ENCODE measurements at regions not wholly inside any gene's neighbourhood (a gene's known extent, or its start where the extent isn't known, plus 50 kb on each side); places are given as distances from the start of the nearest gene placed in this dataset.

DNA sequence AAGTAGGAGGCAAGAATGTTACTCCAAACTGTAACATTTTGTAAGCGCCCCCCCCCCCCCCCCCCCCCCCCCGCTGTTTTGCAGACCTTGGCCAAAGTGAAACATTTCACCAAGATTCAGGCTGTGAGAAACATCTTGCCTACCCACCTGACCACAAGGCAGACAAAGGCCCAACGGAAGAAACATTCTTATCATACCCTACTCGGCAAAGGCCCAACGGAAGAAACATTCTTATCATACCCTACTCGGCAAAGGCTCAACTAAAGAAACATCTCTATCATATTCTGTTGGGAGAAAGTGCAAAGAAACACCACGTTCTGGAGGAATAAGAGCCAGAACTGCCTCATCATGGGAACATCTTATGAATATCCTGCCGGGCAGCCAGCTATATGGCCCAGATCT, 117.1 kb downstream of the JRKL start:
- no peaks in the 10 kb centered on the region for H3K36me3 Mint-ChIP-seq (ENCODE audit: low read depth)
- Histone ChIP-seq H3F3A (replicated peaks; ENCODE audit: low read depth) (no peaks in the 10 kb centered on the region), H3K9me2 (ENCODE audit: insufficient read depth) (0 out of 2 replicates have a peak, but pooled peaks cover 5% of the 10 kb centered on the region), H3K36me3 (ENCODE audit: insufficient read depth) (no peaks in the 10 kb centered on the region), H3K4me2 (no peak overlapping the region), H3K27ac (ENCODE audit: low read depth) (no peak overlapping the region), H4K20me1 (replicated peaks; ENCODE audit: insufficient read depth) (no peaks in the 10 kb centered on the region), H3K4me1 (ENCODE audit: insufficient read depth) (no peaks in the 10 kb centered on the region), H2AFZ (peak overlapping the region; percentile 56; the same call in 1 of the 2 replicates), H3K27me3 (ENCODE audit: insufficient read depth) (no peaks in the 10 kb centered on the region), H3K4me3 (no peak overlapping the region), H3K79me2 (replicated peaks; ENCODE audit: insufficient read depth) (no peaks in the 10 kb centered on the region)
- H3K4me3 Mint-ChIP-seq: no peak overlapping the region
- ATAC-seq: no peak
- peak; percentile 30 for DNase-seq (ENCODE audit: low spot score)
- H3K4me1 Mint-ChIP-seq: no peaks in the 10 kb centered on the region
- H3K27me3 Mint-ChIP-seq (ENCODE audit: insufficient read depth, low read depth, poor library complexity): no peaks in the 10 kb centered on the region
- H3K9me3 Mint-ChIP-seq: no peaks in the 10 kb centered on the region
- H3K27ac Mint-ChIP-seq: no peak overlapping the region
- TF ChIP-seq CREB1 (CRISPR knock-in tag; IDR thresholded peaks at IDR 0.05; ENCODE audit: low read depth) (no peak), ZNF114 (CRISPR knock-in tag; IDR thresholded peaks at IDR 0.05) (no peak), EZH2 (IDR thresholded peaks at IDR 0.05; ENCODE audit: low read depth, unreplicated experiment) (no peak), STAT1 (IDR thresholded peaks at IDR 0.05; ENCODE audit: unreplicated experiment) (no peak), JUNB (IDR thresholded peaks at IDR 0.05; ENCODE audit: unreplicated experiment) (no peak)
- TF ChIP-seq, protein P1, sequence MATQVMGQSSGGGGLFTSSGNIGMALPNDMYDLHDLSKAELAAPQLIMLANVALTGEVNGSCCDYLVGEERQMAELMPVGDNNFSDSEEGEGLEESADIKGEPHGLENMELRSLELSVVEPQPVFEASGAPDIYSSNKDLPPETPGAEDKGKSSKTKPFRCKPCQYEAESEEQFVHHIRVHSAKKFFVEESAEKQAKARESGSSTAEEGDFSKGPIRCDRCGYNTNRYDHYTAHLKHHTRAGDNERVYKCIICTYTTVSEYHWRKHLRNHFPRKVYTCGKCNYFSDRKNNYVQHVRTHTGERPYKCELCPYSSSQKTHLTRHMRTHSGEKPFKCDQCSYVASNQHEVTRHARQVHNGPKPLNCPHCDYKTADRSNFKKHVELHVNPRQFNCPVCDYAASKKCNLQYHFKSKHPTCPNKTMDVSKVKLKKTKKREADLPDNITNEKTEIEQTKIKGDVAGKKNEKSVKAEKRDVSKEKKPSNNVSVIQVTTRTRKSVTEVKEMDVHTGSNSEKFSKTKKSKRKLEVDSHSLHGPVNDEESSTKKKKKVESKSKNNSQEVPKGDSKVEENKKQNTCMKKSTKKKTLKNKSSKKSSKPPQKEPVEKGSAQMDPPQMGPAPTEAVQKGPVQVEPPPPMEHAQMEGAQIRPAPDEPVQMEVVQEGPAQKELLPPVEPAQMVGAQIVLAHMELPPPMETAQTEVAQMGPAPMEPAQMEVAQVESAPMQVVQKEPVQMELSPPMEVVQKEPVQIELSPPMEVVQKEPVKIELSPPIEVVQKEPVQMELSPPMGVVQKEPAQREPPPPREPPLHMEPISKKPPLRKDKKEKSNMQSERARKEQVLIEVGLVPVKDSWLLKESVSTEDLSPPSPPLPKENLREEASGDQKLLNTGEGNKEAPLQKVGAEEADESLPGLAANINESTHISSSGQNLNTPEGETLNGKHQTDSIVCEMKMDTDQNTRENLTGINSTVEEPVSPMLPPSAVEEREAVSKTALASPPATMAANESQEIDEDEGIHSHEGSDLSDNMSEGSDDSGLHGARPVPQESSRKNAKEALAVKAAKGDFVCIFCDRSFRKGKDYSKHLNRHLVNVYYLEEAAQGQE (IDR thresholded peaks at IDR 0.05; ENCODE audit: unreplicated experiment): no peak
- TF ChIP-seq, protein P2, sequence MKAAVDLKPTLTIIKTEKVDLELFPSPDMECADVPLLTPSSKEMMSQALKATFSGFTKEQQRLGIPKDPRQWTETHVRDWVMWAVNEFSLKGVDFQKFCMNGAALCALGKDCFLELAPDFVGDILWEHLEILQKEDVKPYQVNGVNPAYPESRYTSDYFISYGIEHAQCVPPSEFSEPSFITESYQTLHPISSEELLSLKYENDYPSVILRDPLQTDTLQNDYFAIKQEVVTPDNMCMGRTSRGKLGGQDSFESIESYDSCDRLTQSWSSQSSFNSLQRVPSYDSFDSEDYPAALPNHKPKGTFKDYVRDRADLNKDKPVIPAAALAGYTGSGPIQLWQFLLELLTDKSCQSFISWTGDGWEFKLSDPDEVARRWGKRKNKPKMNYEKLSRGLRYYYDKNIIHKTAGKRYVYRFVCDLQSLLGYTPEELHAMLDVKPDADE (IDR thresholded peaks at IDR 0.05): no peak
- TF ChIP-seq, protein P3, sequence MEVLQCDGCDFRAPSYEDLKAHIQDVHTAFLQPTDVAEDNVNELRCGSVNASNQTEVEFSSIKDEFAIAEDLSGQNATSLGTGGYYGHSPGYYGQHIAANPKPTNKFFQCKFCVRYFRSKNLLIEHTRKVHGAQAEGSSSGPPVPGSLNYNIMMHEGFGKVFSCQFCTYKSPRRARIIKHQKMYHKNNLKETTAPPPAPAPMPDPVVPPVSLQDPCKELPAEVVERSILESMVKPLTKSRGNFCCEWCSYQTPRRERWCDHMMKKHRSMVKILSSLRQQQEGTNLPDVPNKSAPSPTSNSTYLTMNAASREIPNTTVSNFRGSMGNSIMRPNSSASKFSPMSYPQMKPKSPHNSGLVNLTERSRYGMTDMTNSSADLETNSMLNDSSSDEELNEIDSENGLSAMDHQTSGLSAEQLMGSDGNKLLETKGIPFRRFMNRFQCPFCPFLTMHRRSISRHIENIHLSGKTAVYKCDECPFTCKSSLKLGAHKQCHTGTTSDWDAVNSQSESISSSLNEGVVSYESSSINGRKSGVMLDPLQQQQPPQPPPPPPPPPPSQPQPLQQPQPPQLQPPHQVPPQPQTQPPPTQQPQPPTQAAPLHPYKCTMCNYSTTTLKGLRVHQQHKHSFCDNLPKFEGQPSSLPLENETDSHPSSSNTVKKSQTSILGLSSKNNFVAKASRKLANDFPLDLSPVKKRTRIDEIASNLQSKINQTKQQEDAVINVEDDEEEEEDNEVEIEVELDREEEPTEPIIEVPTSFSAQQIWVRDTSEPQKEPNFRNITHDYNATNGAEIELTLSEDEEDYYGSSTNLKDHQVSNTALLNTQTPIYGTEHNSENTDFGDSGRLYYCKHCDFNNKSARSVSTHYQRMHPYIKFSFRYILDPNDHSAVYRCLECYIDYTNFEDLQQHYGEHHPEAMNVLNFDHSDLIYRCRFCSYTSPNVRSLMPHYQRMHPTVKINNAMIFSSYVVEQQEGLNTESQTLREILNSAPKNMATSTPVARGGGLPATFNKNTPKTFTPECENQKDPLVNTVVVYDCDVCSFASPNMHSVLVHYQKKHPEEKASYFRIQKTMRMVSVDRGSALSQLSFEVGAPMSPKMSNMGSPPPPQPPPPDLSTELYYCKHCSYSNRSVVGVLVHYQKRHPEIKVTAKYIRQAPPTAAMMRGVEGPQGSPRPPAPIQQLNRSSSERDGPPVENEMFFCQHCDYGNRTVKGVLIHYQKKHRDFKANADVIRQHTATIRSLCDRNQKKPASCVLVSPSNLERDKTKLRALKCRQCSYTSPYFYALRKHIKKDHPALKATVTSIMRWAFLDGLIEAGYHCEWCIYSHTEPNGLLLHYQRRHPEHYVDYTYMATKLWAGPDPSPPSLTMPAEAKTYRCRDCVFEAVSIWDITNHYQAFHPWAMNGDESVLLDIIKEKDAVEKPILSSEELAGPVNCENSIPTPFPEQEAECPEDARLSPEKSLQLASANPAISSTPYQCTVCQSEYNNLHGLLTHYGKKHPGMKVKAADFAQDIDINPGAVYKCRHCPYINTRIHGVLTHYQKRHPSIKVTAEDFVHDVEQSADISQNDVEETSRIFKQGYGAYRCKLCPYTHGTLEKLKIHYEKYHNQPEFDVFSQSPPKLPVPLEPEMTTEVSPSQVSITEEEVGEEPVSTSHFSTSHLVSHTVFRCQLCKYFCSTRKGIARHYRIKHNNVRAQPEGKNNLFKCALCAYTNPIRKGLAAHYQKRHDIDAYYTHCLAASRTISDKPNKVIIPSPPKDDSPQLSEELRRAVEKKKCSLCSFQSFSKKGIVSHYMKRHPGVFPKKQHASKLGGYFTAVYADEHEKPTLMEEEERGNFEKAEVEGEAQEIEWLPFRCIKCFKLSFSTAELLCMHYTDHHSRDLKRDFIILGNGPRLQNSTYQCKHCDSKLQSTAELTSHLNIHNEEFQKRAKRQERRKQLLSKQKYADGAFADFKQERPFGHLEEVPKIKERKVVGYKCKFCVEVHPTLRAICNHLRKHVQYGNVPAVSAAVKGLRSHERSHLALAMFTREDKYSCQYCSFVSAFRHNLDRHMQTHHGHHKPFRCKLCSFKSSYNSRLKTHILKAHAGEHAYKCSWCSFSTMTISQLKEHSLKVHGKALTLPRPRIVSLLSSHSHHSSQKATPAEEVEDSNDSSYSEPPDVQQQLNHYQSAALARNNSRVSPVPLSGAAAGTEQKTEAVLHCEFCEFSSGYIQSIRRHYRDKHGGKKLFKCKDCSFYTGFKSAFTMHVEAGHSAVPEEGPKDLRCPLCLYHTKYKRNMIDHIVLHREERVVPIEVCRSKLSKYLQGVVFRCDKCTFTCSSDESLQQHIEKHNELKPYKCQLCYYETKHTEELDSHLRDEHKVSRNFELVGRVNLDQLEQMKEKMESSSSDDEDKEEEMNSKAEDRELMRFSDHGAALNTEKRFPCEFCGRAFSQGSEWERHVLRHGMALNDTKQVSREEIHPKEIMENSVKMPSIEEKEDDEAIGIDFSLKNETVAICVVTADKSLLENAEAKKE (CRISPR knock-in tag; IDR thresholded peaks at IDR 0.05): no peak

All from GM23338 (cell line).